Stimulated activated naive CD4-positive, alpha-beta T cell (primary cell): ENCODE measurements at regions not wholly inside any gene's neighbourhood (a gene's known extent, or its start where the extent isn't known, plus 50 kb on each side); places are given as distances from the start of the nearest gene placed in this dataset.

Source experiments
- DNase-seq, 6 experiments: peaks; one replicate each; lab custom pipeline; 2025; lab: John Stamatoyannopoulos, UW

DNA sequence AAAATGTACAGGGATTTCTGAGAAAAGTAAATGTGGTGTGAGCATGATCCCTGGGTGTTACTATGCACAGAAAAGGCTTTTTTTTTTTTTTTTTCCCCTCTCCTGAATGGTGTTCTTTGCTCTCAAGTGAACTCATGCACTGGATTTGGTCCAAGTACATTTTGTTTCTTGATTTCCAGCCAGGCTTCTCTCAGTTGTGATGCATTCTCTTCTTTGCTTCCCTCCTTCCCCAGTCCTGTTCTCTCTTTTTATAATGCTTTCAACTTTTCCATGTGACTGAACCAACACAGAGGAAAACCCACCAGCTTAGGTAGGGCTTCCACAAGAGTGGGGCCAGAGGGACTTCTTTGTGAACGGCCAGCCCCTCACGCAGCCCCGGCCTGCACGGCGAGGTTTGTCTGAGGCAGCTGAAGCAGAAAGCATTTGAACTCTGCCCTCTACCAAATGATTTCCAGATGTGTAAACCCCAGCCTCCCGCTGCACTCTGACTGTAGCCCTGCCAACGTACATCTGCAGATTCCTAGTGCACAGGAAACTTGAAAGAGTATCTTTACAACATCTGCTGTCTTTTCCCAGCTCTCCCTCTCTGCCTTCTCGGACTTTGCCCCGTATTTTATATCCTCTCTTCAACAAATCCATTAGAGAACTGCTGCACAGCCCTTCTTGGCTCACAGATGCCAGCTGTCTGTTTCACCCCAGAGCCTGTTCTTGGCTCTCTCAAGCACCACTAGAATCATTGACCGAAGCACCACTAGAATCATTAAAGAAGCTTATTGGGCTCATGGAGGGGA is 71.8 kb upstream of the CD180 start:
- DNase-seq, result no peak

DNA sequence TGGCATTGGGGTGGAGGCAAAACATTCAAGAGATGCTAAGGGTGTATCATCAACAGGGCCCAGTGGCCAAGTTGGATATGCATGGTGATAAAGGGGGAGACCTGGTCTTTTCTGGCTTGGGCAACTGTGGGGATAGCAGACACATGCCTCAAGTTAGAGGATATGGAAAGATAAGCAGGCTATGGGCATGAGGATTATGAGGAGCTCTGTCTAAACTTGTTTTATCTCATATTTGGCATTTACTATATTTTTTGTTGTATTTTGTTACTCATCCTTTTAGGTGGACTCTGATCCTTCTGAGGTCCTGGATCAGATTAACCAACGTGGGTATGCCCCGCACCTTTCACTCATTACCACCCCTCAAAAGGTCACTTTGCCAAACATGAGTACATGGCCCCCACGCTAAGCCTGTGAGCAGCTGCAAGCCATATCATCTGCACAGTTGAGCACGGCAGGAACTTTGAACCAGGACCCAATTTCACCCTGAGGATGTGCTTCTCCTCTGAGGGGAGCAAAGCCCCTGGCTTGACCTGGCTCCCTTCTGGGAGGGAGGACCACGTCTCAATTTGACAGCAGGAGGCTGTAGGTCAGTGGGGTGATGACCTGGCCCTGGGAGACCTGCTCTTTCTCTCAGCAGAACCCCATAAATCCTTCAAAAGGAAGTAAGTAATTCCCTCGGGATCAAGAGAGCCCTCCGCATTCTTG is 71.1 kb upstream of the CD180 start:
- DNase-seq, result no peak

DNA sequence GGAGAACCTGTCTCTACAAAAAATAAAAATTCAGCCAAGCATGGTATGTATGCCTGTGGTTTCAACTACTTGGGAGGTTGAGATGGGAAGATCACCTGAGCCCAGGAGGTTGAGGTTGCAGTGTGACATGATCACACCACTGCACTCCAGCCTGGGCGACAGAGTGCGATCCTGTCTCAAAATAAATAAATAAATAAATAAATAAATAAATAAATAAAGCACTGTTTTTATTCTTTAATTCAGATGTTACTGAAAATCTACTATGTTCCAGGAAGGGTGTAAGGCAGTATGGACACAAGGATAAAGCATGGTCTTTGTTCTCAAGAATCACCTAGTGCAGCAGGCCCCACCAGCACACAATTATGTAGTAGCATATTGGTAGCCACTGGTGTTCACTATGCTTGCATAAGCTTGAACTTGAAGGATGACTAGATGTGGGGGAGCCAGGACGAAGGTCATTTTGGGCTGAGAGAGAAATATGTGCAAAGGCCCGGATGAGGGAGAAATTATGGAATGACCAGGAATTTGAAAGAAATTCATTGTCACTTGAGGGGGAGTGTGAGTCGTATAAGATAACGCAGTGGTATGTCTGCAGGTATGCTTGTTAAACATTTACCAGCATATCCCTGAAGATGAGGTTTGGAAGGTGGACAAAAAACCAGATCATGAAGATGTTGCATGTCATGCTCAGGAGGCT is 70.2 kb upstream of the CD180 start:
- no peak for DNase-seq

DNA sequence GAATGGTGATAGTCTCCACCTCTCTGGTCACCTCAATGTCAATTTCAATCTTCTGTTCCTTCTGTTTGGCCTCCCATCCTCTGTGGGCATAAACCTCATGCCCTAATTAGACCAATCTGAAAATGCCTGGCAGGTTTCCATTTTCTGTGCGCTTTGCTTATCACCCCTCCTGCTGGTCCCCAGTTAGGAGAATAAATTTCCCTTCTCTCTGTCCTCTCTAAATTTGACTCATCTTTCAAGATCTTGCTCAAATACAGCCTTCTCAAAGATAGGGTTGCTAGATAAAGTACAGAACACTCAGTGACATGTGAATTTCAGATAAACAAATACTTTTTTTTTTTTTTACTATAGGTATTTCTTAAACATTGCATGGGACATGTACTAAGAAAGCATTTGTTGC is 69.4 kb upstream of the CD180 start:
- no peak for DNase-seq

DNA sequence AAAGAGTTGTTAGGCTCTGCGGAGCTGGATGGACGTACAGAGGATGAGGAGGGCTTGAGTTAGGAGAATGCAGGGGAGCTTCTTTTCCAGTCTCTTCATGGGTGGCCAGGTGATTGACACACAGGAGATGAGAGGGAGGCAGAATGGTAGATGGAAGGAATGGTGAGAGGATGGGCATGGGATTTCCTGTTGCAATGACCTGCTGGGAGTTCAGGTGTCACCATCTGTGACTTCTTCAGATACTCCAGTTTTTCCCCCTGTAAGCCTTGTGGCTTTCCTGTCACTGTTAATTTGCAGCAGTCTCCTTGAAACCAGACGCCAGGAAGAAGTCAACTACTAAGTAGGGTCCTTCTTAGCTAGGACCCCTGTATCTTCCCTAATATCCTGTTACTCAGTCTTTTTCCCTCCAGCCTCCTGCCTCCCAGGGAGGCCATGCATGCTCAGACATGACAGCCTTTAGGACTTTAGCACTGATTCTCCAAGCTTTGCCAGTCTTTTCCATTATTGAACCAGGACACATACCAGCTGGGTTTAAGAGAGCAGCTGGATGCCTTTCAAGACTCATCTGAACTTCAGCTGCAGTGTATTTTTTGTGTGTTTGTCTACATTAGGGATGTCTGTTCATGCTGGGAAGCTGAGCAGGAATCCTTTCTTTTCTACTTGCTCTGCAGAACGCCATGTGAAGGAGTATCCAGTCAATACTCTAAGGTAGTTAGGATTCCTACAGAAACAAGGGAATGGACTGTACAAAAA is 67.2 kb upstream of the CD180 start:
- DNase-seq, result no peak

DNA sequence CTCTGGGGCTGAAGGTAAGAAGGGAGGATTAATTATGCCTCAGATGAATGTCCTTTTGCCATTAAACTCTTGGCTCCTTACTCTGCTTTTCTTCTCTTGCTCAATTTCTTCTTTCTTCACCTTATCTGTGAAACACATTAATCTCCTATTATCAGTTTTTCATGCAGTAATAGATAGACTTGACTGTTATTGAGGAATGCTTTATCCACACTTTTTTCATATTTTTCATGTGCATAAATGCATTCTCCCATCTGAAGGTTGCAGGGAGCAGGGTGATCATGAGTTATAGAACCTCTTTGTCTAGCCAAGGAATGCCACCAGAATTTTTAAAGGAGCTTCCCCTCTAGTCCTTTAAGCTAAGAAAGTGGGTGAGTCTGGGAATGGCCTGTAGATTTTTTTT is 66.4 kb upstream of the CD180 start:
- no peak for DNase-seq

DNA sequence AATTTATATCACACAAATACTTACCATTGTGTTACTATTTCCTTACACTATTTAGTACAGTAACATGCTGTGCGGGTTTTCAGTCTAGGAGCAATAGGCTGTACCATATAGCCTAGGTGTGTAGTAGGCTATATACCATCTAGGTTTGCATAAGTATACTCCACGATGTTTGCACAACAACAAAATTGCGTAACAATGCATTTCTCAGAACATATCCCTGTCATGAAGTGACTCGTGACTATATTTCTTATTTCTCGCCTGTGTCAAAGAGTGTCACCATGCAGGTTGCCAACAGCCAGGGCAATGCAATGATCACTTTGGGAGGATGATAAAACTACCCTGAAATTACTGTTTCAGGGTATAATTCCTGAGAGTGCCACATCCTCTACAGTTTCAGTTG is 65.6 kb upstream of the CD180 start:
- no peak for DNase-seq

DNA sequence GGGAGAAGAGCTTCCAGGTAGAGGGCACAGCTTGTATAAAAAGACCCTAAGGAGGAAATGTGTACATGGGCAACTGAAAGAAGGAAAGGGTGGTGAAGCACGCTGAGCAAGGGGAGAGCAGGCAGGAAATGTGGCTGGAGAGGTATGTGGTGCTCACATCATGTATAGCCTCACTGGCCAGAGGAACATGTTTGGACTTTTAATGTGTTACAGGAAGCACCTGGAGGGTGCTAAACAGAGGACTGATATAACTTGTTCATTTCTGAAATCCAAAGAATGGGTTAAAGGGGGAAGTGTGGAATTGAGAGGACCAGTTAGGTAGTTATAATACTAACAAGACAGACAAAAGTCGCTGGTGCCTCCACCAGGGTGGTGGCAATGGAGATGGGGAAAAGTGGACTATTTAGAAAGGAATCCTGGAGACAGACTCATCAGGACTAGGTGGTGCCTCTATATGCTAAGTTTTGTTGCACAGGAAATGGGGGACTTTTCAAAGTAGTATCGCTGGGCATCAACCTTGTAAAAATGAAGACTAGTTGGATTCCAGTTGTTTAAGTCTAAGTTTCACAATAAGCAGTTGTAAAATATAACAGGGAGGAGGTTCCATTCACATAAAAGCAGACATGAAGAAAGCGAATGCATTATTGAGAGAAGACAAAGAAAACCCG is 63.1 kb upstream of the CD180 start:
- no peak for DNase-seq

DNA sequence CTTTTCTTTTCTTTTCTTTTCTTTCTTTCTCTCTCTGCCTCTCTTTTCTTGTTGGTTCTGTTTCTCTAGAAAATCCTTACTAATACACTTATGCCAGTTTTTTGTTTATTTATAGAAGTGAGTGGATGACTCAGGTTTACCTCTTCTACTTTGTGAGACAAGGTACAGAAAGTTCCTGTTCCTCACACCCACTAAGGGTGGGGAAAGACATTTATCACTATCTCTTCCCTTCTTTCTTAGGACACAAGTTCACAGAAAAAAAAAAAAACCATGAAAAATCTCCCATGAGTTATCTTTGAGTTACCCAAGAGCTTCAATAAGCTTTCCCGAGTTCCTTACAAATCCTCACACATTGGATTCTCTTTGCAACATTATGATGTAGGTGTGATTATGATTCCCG is 60.9 kb upstream of the CD180 start:
- DNase-seq, result no peak

DNA sequence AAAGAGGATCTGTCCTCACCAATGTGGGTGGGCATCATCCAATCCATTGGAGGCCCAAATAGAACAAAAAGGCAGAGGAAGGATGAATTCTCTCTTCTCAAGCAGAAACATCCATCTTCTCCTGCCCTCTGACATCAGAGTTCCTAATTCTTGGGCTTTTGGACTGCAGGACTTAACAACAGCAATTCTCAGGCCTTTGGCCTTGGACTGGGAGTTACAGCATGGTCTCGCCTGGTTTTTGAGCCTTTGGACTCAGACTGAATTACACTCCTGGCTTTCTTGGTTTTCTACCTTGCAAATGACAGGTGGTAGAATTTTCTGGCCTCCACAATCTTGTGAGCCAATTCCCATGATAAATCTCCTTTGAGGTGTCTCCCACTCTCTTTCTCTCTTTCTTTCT is 60.5 kb upstream of the CD180 start:
- no peak for DNase-seq

DNA sequence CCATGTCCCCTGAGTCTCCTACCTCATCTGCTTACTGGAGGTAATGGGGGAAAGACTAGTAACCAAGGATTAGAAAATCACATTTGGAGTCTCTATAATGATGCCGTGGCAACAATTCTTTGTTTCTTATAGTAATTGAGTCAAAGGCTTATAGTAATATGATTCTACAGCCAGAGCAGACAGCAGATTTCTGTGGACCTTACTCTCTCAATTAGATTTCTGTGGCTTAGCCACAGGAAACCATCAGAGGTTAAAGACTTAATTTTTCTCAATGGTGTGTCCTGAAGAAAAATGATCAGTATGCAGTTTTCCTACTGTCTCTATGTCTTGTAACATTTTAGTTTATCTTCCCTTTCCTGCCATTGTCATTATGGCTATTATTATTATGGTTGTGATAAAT is 59.3 kb upstream of the CD180 start:
- DNase-seq, result no peak

DNA sequence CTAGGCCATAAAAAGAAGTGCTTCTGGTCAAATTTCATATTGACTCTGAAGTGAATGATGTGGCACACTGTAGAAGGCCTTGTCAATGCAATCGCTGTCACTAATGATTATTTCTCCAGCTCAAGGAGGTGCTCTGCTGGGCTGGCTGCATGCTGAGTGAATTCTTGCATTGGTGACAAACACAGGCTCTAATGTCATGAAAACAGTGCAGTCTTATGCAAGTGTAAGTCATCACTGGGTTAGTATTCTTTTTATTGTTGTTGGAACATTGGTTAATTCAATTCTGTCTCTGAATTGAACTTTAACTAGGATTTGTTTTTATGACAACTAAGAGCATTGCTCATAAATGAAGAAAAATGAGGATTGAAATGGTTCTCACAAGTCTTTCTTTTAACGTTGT is 57.3 kb upstream of the CD180 start:
- DNase-seq, result no peak

DNA sequence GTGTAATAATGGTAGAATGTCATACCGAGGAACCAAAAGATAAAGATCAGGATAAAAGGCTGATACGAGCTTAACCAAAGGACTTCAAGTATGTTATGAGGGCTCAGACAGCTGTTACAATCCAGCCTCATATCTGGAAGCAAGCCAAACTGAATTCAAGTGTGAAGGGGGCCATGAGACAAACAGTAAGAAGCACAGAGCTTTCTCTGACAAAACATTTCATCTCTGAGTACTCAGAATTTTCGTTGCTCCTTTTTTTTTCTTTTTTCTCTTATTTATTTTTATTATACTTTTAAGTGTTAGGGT is 52.9 kb upstream of the CD180 start:
- no peak for DNase-seq

DNA sequence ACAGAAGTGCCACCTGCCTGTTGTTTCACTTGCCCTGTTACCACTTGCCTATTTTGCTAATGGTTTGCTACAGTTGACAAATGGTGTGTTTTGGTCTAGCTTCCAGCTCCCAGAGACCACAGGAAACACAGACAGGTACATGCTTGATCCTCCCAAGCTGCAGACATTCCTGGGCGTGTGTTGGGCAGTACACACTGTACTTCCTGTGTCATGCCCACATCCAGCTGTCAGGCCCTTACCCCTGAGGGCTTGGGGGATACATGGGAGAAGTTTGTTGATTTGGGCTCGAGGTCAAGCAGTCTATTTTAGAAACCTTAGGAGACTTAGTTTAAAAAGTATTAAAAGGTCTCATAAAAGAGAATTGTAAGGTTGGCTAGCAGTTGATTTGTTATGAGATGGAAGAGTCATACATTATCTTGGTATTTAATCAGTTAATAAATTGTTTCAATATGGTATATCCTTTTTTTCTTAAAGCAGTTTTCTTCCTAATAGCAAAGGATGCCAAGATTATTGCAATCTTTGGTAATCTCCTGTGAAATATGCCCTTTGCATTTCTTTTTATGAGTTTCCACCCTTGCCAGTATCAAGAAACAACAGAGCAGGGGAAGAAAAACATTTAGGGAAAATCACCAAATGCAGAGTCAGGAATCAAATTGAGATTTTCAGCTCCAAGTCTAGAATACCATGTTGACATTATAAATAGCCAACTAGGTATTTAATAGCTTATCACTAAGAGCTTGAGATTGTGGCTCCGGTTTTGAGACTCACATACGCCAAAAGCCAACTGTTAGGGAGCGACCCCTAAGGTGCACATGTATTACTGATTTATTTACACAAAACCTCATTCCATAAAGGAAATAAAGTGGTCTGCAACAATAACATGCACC is 52.3 kb upstream of the CD180 start:
- no peak for DNase-seq

DNA sequence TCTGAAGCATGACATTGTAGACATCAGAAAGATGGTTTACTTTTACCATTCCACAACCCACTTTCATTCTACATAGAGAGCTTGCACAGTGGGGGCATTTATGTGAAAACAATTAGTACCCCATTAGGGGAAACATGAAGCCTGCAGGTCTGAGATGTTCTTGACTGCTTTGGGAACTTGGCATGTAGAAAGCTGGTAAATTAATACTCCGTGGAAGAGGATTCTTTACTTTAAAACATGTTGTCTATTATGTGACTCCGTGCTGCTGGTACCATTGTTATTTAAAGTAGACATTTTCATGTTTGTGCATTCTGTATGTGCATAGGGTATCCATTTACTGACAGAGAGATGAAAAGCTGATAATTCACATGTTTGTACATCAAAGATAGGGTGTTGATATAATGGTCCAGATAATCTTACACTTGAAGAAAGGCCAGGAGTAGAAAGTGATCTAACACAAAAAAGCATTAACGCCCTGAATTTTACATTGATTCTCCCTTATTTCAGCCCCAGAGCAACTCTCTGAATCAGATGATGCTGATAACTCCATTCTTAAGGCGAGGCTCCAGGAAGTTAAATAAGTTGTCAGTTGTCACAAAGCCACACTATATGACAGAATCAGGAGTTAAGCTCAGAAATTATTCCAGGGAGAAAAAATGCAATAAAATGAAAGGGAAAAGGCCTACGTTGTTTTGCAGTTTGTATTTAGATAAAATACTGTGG is 50.1 kb upstream of the CD180 start:
- DNase-seq, result no peak
